OCI-LY3 (cell line): ENCODE measurements at regions not wholly inside any gene's neighbourhood (a gene's known extent, or its start where the extent isn't known, plus 50 kb on each side); places are given as distances from the start of the nearest gene placed in this dataset.

Experiments used
- CTCF ChIP-seq: fragments of 200-600, 300-600 bp; sonication (generic); IDR thresholded peaks from 2 replicates; pipeline ENCODE4 v1.5.1; 2014; ENCODE audit warnings: antibody characterized with exemption, low read length, low read depth
- EZH2phosphoT487 ChIP-seq: fragments of 200-600 bp; shearing (Covaris generic); IDR thresholded peaks from 2 replicates; pipeline ENCODE4 v1.6.1; 2018; ENCODE audit warnings: antibody characterized with exemption, mixed run types, low read depth

GRCh38 chr14:40463886-40464285, 1031.7 kb upstream of the FBXO33 start:
- no peak for TF ChIP-seq CTCF
- no peak for TF ChIP-seq EZH2phosphoT487
